K562 (cell line): ENCODE measurements at regions not wholly inside any gene's neighbourhood (a gene's known extent, or its start where the extent isn't known, plus 50 kb on each side); places are given as distances from the start of the nearest gene placed in this dataset.

ENCODE experiments used
- ATAC-seq: fragments of 200-7000 bp; cut with Tn5 transposase; 3 replicates; pipeline ENCODE4 v1.9.1; 2020; ENCODE audit warnings: moderate library complexity
- BruUV-seq: library from RNA; stranded (reverse); fragments of 400-500 nt; replicated peaks from 2 replicates; lab custom pipeline; 2021; lab: Mats Ljungman, UMichigan
- CTCF ChIA-PET: fragments of 300-600 bp; formaldehyde crosslinking; extraction: SDS; loops from one replicate; lab custom pipeline; 2021; ENCODE audit warnings: low intra/inter-chr PET ratio; lab: Yijun Ruan, JAX
- POLR2A ChIA-PET: fragments of 300-600, 350-650 bp; sonication (Branson Sonifier 250); formaldehyde crosslinking; extraction: SDS; loops from one replicate; lab custom pipeline; 2021; ENCODE audit warnings: antibody characterized with exemption, inconsistent platforms; lab: Yijun Ruan, JAX
- DNase-seq, 4 experiments: peaks; one replicate each; pipeline versions ENCODE4 v3.0.0 to v3.0.0-alpha.2; 2011 to 2018; ENCODE audit warnings: low spot score in 3 of 4, mixed read lengths in 3 of 4; ENCODE audit errors: extremely low read depth in 1 of 4
- FAIRE-seq: peaks from 2 replicates; lab custom pipeline; 2011; peaks lifted over from hg19 to GRCh38; lab: Jason Lieb, UNC
- H2AFZ ChIP-seq: 2 replicates; pipeline ENCODE4 v1.6.0; 2011; ENCODE audit warnings: low read depth, low read length, control low read depth, inconsistent platforms
- H3K27ac ChIP-seq: fragments of 200-600 bp; 3 replicates; pipeline ENCODE4 v1.8.0; 2011; ENCODE audit warnings: low read depth, mild to moderate bottlenecking, control low read depth, inconsistent platforms, low read length, moderate library complexity, mixed read lengths; ENCODE audit errors: extremely low read depth
- H3K27me3 ChIP-seq, 2 experiments: fragments of 300-600 bp in 1 of 2; 2 replicates in 1 of 2; 3 replicates in 1 of 2; pipeline versions ENCODE4 v1.6.0 to v1.8.0; 2011; ENCODE audit warnings: inconsistent platforms in 2 of 2, low read length in 2 of 2, mild to moderate bottlenecking in 1 of 2, mixed read lengths in 1 of 2, moderate library complexity in 1 of 2; ENCODE audit not compliant: control insufficient read depth in 2 of 2, insufficient read depth in 2 of 2
- H3K36me3 ChIP-seq: fragments of 300-600 bp; 3 replicates; pipeline ENCODE4 v1.8.0; 2011; ENCODE audit warnings: mild to moderate bottlenecking, low read length, inconsistent platforms; ENCODE audit not compliant: control insufficient read depth, insufficient read depth
- H3K4me1 ChIP-seq, 2 experiments: fragments of 200-600 bp in 1 of 2; replicated peaks in 1 of 2; 2 replicates in 1 of 2; 3 replicates in 1 of 2; pipeline versions ENCODE4 v1.5.1 to v1.8.0; 2011; ENCODE audit warnings: inconsistent platforms in 2 of 2, low read length in 2 of 2, mild to moderate bottlenecking in 1 of 2, mixed read lengths in 1 of 2, moderate library complexity in 1 of 2; ENCODE audit not compliant: control insufficient read depth in 2 of 2, insufficient read depth in 2 of 2
- H3K4me2 ChIP-seq: 2 replicates; pipeline ENCODE4 v1.6.1; 2011; ENCODE audit warnings: low read length, control low read depth, inconsistent platforms, mixed read lengths; ENCODE audit not compliant: insufficient read depth
- H3K4me3 ChIP-seq: fragments of 200-600 bp; sonication (generic), shearing (Covaris generic); 2 replicates; pipeline ENCODE4 v1.5.1; 2016; ENCODE audit warnings: control low read depth, inconsistent platforms
- H3K79me2 ChIP-seq: fragments of 200-600 bp; 3 replicates; pipeline ENCODE4 v1.8.0; 2011; ENCODE audit warnings: low read length, inconsistent platforms; ENCODE audit not compliant: control insufficient read depth, insufficient read depth
- H3K9ac ChIP-seq, 2 experiments: 2 replicates each; pipeline versions ENCODE4 v1.6.0 to v1.6.1; 2011; ENCODE audit warnings: low read depth in 2 of 2, low read length in 2 of 2, control low read depth in 1 of 2, inconsistent platforms in 1 of 2, mild to moderate bottlenecking in 1 of 2, mixed read lengths in 1 of 2; ENCODE audit not compliant: insufficient read depth in 1 of 2
- H3K9me1 ChIP-seq: one replicate; pipeline ENCODE4 v1.6.0; 2011; ENCODE audit warnings: inconsistent platforms, mild to moderate bottlenecking, low read length, moderate library complexity; ENCODE audit not compliant: control insufficient read depth, insufficient read depth
- H3K9me3 ChIP-seq: replicated peaks from 2 replicates; pipeline ENCODE4 v1.5.1; 2011; ENCODE audit warnings: low read depth, low read length, inconsistent platforms; ENCODE audit not compliant: control insufficient read depth, insufficient read depth
- H4K20me1 ChIP-seq: replicated peaks from 2 replicates; pipeline ENCODE4 v1.6.1; 2011; ENCODE audit warnings: low read length, inconsistent platforms, mixed read lengths; ENCODE audit not compliant: control insufficient read depth, insufficient read depth
- CBFB ChIP-seq: sonication (generic); formaldehyde crosslinking; IDR thresholded peaks from 2 replicates; pipeline ENCODE4 v1.4.0; 2020; ENCODE audit warnings: mild to moderate bottlenecking, missing genetic modification reagents
- CREM ChIP-seq: IDR thresholded peaks from 2 replicates; pipeline ENCODE4 v1.6.1; 2014; ENCODE audit warnings: antibody characterized with exemption, low read depth
- EZH2 ChIP-seq: IDR thresholded peaks from 2 replicates; pipeline ENCODE4 v1.6.1; 2012; ENCODE audit warnings: low read depth, mild to moderate bottlenecking, inconsistent platforms, low read length, borderline replicate concordance
- RAD51 ChIP-seq: fragments of 450-650 bp; IDR thresholded peaks from 2 replicates; pipeline ENCODE4 v1.7.1; 2016; ENCODE audit warnings: low read depth, mild to moderate bottlenecking, borderline replicate concordance
- RFX7 ChIP-seq: fragments of 250-450 bp; sonication (Bioruptor Pico); IDR thresholded peaks from 2 replicates; pipeline ENCODE4 v1.5.1; 2021; ENCODE audit warnings: mild to moderate bottlenecking
- SMAD4 ChIP-seq: fragments of 250-450 bp; sonication (Bioruptor Pico); conservative IDR thresholded peaks from 2 replicates; pipeline ENCODE4 v1.8.0; 2021; ENCODE audit warnings: inconsistent platforms, mild to moderate bottlenecking, moderate library complexity
- SRSF7 ChIP-seq: fragments of 200-400 bp; formaldehyde crosslinking; optimal IDR thresholded peaks from 2 replicates; pipeline ENCODE3; 2017; ENCODE audit warnings: mild to moderate bottlenecking, low read depth, low read length
- XRCC4 ChIP-seq: IDR thresholded peaks from one replicate; pipeline ENCODE4 v1.6.1; 2011; ENCODE audit not compliant: insufficient read depth, insufficient read length; ENCODE audit errors: extremely low read depth
- XRCC5 ChIP-seq: fragments of 200-400 bp; formaldehyde crosslinking; IDR thresholded peaks from 2 replicates; pipeline ENCODE4 v1.6.1; 2017; ENCODE audit warnings: low read depth, mild to moderate bottlenecking, low read length
- ZNF12 ChIP-seq: sonication (generic); formaldehyde crosslinking; IDR thresholded peaks from 2 replicates; pipeline ENCODE4 v1.4.0; 2020; ENCODE audit warnings: mild to moderate bottlenecking, missing genetic modification reagents
- ZNF224 ChIP-seq: sonication (generic); formaldehyde crosslinking; IDR thresholded peaks from 2 replicates; pipeline ENCODE4 v1.8.0; 2022; ENCODE audit warnings: mild to moderate bottlenecking, missing genetic modification reagents
- ZNF253 ChIP-seq: fragments of 250-450 bp; sonication (Bioruptor Pico); conservative IDR thresholded peaks from 2 replicates; pipeline ENCODE4 v1.6.1; 2021; ENCODE audit warnings: mild to moderate bottlenecking
- ZNF282 ChIP-seq: sonication (generic); formaldehyde crosslinking; IDR thresholded peaks from 2 replicates; pipeline ENCODE4 v1.8.1; 2023; ENCODE audit warnings: missing genetic modification reagents
- ZNF780A ChIP-seq: fragments of 250-450 bp; sonication (Bioruptor Pico); IDR thresholded peaks from 2 replicates; pipeline ENCODE4 v1.5.0; 2021; ENCODE audit warnings: mild to moderate bottlenecking
- WGBS: fragments of 100-300 bp; shearing (Covaris generic); methylation state at CpG from one replicate; pipeline ENCODE4 v1.1.6; 2016; ENCODE audit warnings: low coverage, mixed read lengths; ENCODE audit not compliant: insufficient coverage; ENCODE audit errors: missing lambda C conversion rate; 5-methylcytosine and 5-hydroxymethylcytosine counted together
- in situ Hi-C: fragments of 300-500 bp; cut with MboI; formaldehyde crosslinking; loops from 4 replicates; pipeline ENCODE4 v1.15.0; 2018; ENCODE audit warnings: inconsistent platforms, mixed read lengths
- intact Hi-C: fragments of 100-400 bp; cut with micrococcal nuclease; formaldehyde crosslinking; loops from 2 replicates; pipeline ENCODE4 v1.14.2; 2022
- TF ChIP-seq, protein P1 (sequence below): fragments of 250-450 bp; sonication (Bioruptor Pico); IDR thresholded peaks from 2 replicates; pipeline ENCODE4 v1.6.1; 2021; ENCODE audit warnings: mild to moderate bottlenecking
- TF ChIP-seq, protein P2 (sequence below), 2 experiments: IDR thresholded peaks in 1 of 2; conservative IDR thresholded peaks in 1 of 2; 2 replicates each; pipeline ENCODE4 v1.6.1; 2016; ENCODE audit warnings: low read depth in 2 of 2, mild to moderate bottlenecking in 1 of 2, missing compliant biosample characterization in 1 of 2, missing genetic modification characterization in 1 of 2, moderate library complexity in 1 of 2
- TF ChIP-seq, protein P3 (sequence below): fragments of 450-650 bp; IDR thresholded peaks from 2 replicates; pipeline ENCODE4 v1.6.1; 2017; ENCODE audit warnings: antibody characterized with exemption
- TF ChIP-seq, protein P4 (sequence below): fragments of 200-400 bp; formaldehyde crosslinking; IDR thresholded peaks from 2 replicates; pipeline ENCODE4 v1.6.1; 2017; ENCODE audit warnings: mild to moderate bottlenecking, low read depth, low read length, moderate library complexity

DNA sequence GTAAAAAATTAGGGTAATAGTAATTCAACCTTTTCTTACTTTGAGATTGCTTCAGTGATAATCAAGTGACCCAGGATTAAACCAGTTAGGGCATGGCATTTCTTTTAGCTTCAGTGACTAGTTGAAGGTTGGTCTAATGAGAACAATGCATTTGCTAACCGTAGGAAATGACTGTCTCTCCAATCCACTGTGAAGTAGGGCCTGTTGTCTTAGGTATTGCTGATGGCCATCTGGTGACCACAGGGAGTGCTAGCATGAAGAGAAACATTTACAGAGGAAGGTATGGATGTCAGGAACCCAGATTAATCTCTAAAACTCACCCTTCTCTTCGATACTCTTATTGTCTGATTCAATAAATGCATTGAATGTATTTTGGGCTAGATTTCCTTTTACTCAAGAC lies 535.9 kb upstream of the SEMA6A start:
- ChIA-PET CTCF (no interaction called here), POLR2A (no interaction called here)
- no peak overlapping the region for H3K4me3 ChIP-seq
- intact Hi-C loops, result no loop called here
- H3K27ac ChIP-seq, result no peak overlapping the region
- no peak overlapping the region for H3K9ac ChIP-seq
- H2AFZ ChIP-seq, result no peak overlapping the region
- no TSS peak for BruUV-seq
- no peaks in the 10 kb centered on the region for H3K79me2 ChIP-seq
- H3K27me3 ChIP-seq, result no peaks in the 10 kb centered on the region
- no peak overlapping the region for H3K4me2 ChIP-seq
- in situ Hi-C loops, result no loop called here
- H4K20me1 ChIP-seq, result no peaks in the 10 kb centered on the region
- H3K36me3 ChIP-seq, result no peaks in the 10 kb centered on the region
- DNase-seq, result no peak
- ATAC-seq, result no peak
- WGBS, result 4% methylated on average over 2 of the region's 2 CpGs
- no peaks in the 10 kb centered on the region for H3K4me1 ChIP-seq
- H3K9me3 ChIP-seq, result no peaks in the 10 kb centered on the region
- no peak for FAIRE-seq
- H3K9me1 ChIP-seq, result no peaks in the 10 kb centered on the region
- TF ChIP-seq SRSF7, result no peak
- TF ChIP-seq, protein P1, sequence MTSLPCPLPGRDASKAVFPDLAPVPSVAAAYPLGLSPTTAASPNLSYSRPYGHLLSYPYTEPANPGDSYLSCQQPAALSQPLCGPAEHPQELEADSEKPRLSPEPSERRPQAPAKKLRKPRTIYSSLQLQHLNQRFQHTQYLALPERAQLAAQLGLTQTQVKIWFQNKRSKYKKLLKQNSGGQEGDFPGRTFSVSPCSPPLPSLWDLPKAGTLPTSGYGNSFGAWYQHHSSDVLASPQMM (CRISPR knock-in tag), result no peak
- no peak for TF ChIP-seq EZH2
- TF ChIP-seq XRCC5, result no peak
- no peak for TF ChIP-seq ZNF12
- TF ChIP-seq SMAD4 (CRISPR knock-in tag), result no peak
- TF ChIP-seq ZNF282 (CRISPR knock-in tag), result no peak
- no peak for TF ChIP-seq RAD51
- no peak for TF ChIP-seq ZNF224 (CRISPR knock-in tag)
- no peak for TF ChIP-seq RFX7 (CRISPR knock-in tag)
- no peak for TF ChIP-seq ZNF253 (CRISPR knock-in tag)
- no peak for TF ChIP-seq CREM
- TF ChIP-seq CBFB, result no peak
- TF ChIP-seq, protein P2, sequence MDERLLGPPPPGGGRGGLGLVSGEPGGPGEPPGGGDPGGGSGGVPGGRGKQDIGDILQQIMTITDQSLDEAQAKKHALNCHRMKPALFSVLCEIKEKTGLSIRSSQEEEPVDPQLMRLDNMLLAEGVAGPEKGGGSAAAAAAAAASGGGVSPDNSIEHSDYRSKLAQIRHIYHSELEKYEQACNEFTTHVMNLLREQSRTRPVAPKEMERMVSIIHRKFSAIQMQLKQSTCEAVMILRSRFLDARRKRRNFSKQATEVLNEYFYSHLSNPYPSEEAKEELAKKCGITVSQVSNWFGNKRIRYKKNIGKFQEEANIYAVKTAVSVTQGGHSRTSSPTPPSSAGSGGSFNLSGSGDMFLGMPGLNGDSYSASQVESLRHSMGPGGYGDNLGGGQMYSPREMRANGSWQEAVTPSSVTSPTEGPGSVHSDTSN (CRISPR knock-in tag; IDR thresholded peaks at IDR 0.05; ENCODE audit: low read depth), result no peak
- TF ChIP-seq, protein P2 (tag; conservative IDR thresholded peaks at IDR 0.05; ENCODE audit: low read depth), result no peak
- TF ChIP-seq, protein P3, sequence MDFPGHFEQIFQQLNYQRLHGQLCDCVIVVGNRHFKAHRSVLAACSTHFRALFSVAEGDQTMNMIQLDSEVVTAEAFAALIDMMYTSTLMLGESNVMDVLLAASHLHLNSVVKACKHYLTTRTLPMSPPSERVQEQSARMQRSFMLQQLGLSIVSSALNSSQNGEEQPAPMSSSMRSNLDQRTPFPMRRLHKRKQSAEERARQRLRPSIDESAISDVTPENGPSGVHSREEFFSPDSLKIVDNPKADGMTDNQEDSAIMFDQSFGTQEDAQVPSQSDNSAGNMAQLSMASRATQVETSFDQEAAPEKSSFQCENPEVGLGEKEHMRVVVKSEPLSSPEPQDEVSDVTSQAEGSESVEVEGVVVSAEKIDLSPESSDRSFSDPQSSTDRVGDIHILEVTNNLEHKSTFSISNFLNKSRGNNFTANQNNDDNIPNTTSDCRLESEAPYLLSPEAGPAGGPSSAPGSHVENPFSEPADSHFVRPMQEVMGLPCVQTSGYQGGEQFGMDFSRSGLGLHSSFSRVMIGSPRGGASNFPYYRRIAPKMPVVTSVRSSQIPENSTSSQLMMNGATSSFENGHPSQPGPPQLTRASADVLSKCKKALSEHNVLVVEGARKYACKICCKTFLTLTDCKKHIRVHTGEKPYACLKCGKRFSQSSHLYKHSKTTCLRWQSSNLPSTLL, result no peak
- no peak for TF ChIP-seq XRCC4
- TF ChIP-seq ZNF780A, result no peak
- TF ChIP-seq, protein P4, sequence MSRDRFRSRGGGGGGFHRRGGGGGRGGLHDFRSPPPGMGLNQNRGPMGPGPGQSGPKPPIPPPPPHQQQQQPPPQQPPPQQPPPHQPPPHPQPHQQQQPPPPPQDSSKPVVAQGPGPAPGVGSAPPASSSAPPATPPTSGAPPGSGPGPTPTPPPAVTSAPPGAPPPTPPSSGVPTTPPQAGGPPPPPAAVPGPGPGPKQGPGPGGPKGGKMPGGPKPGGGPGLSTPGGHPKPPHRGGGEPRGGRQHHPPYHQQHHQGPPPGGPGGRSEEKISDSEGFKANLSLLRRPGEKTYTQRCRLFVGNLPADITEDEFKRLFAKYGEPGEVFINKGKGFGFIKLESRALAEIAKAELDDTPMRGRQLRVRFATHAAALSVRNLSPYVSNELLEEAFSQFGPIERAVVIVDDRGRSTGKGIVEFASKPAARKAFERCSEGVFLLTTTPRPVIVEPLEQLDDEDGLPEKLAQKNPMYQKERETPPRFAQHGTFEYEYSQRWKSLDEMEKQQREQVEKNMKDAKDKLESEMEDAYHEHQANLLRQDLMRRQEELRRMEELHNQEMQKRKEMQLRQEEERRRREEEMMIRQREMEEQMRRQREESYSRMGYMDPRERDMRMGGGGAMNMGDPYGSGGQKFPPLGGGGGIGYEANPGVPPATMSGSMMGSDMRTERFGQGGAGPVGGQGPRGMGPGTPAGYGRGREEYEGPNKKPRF, result no peak
